T-helper 9 cell (primary cell): ENCODE measurements at regions not wholly inside any gene's neighbourhood (a gene's known extent, or its start where the extent isn't known, plus 50 kb on each side); places are given as distances from the start of the nearest gene placed in this dataset.
A peak's percentile ranks its signal among the peaks of the same experiment; 100 is the strongest.

Source experiments
- DNase-seq: peaks from one replicate; pipeline ENCODE4 v3.0.0-alpha.2; 2020

DNA sequence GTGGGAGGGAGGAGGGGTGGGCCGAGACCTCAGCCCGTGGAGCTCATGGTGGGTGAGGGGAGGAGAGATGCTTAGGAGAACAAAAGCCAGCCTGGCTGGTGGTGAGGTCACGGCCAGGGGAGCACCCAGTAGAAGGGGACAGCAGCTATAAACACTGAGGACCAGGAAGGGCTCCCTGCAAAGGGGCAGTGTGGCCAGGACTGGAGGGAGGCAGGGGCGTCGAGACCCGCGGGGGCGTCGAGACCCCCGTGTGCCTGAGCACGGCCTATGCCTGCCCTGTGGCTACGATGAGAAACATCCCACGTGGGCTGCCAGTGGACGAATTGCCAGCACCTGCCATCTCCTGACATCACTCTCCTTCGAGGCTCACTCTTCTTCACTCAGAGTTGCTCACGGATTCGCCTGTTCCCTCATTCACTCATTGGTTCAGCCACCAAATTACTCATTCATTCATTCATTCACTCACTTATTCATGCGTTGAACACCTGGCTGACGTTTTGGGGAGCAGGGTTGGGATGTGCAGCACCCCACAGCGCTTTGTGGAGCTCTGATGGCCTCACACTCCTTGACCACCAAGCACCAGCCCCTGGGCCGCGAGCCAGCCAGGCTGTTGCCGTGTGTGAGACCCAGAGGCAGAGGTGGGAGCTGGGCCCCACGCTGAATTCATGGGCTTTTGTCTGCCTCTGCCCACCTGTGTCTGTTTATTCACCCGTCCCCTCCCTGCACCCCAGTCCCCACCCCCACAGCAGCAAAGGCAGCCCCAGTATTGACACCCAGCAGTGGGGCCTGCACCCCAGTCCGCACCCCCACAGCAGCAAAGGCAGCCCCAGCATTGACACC, 61.2 kb upstream of the BHLHE23 start:
- DNase-seq: no peak

GRCh38 chr20:63067266-63067635, 60.5 kb upstream of the BHLHE23 start:
- no peak for DNase-seq

DNA sequence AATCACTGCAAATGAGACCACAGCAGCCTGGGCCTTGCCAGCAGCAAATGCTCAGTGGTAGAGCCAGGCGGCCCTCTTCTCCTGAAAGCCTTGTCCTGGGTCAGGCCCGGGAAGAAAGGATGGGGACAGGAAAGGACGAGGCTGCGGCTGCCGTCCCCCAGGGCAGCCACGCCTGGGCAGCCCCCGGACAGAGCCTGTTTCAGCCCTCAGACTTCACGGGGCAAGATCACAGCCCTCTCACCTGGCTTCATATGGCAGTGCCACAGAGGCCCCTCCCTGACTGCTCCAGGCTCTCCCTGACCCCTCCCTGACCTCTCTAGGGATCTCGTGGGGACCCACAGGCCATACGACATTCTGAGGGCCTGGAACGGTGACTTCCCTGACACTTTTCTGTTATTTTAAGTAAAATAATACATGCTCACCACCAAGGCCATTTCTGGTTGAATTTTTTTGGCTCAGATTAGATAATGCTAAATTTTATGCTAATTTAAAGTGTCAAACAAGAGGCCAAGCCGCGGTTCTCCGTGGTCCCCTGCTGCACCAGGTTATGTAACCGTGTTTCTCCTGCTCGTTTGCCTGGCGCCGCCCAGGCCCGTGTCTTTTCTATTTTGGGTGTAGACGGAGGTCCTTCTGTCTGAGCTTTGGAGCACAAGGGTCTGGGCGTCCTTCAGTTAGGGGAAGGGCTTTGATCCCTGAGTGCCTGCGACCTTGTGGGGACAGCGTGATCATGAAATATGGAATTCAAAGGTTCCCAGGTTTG, 59.9 kb upstream of the BHLHE23 start:
- no peak for DNase-seq

DNA sequence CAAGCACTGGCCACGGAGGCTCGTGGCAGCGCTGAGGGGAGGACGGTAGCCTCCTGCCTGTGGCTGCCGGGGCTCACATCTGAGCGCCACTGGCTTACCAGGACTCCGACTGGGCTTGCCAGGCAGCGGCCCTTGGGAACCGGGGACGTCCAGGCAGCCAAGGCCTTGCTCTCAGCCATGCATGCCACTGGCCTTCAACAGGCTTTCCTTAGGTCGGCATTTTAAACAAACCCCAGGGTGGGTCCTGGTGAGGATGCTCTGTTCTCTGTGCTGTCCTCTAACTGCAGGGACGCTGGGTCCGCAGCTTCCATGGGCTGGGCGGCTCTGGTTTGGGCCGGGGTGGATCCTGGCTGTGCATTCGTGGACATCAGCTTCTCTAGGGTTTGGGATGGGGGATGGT, 59.1 kb upstream of the BHLHE23 start:
- DNase-seq: no peak

- DNase-seq: no peak
These were observed 58.3 kb upstream of the BHLHE23 start for GRCh38 chr20:63064745-63065711.

GRCh38 chr20:63064310-63064709, 57.5 kb upstream of the BHLHE23 start:
- DNase-seq: no peak

GRCh38 chr20:63062188-63063140, 55.7 kb upstream of the BHLHE23 start:
- DNase-seq: no peak

- DNase-seq: no peak
These were observed 55.0 kb upstream of the BHLHE23 start for GRCh38 chr20:63061771-63062100.

- no peak for DNase-seq
These were observed 54.4 kb upstream of the BHLHE23 start for GRCh38 chr20:63061051-63061770.

DNA sequence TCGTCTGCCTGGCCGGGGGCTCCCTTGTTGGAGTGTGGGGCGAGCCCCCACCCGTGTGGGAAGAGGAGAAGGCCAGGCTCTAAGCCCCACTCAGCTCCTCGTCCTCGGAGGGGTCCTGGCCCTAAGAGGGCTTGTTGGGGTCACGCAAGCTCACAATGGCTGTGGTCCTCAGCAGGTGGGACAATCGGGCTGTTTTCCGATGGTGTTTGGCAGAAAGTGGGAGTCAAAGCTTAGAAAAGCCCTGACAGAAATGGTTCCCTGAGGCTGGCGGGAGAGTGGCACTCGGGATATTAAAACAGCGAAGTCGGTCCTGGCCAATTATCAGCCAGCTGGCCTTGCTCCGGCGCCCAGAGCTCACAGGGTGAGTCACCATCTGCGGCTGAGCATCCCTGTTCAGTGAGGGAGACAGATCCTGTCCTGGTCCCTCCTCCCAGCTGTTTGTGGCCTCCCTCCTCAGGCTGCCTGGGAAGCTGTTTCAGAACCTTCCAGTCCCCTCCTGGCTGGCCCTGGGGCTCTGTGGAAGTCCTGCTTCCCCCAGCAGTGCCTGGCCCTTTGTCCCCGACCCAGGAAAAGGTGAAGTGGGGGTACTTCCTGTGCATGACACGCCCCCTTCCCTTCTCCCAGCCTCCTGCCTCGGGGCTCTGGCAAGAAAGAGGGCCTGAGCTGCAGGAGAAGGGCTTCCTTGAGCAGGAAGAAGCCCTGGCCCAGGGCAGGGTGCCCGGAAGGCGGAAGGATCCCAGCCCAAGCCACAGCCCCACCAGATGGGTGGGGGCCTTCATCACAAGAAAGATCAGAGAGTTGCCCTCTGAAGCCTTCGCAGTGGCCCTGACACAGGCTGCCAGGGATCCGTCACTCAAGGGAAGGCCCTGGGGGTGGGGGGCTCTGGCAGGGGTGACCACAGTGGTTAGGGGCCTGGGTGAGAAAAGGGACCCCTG, 53.6 kb upstream of the BHLHE23 start:
- DNase-seq: no peak

GRCh38 chr20:63059684-63060056, 52.9 kb upstream of the BHLHE23 start:
- no peak for DNase-seq

GRCh38 chr20:63058696-63059335, 52.1 kb upstream of the BHLHE23 start:
- DNase-seq: no peak

DNA sequence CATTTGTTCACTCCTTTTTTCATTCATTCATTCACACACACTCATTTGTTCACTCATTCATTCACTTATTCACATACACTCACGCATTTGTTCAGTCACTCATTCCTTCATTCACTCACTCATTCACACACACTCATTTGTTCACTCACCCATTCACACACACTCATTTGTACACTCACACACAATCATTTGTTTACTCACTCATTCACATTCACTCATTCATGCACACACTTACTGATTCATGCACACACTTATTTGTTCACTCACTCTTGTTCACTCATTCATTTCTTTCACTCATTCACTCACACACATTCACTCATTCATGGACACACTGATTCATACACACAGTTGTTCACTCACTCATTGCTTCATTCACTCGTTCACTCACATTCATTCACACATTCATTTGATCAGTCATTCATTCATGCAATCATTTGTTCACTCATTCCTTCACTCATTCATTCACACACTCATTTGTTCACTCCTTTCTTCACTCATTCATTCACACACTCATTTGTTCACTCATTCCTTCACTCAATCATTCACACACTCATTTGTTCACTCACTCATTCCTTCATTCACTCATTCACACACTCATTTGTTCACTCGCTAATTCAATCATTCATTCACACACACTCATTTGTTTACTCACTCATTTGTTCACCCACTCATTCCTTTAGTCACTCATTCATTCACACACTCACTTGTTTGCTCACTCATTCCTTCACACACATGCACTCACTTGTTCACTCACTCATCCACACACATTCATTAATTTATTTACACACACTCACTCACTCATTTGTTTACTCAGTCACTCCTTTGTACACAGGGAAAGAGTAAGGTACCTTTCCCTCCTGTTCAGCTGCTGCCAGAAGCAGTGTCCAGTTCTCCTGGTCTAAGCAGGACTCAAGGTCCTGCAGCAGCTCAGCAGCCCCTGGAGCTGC, 50.7 kb upstream of the BHLHE23 start:
- DNase-seq: no peak

DNA sequence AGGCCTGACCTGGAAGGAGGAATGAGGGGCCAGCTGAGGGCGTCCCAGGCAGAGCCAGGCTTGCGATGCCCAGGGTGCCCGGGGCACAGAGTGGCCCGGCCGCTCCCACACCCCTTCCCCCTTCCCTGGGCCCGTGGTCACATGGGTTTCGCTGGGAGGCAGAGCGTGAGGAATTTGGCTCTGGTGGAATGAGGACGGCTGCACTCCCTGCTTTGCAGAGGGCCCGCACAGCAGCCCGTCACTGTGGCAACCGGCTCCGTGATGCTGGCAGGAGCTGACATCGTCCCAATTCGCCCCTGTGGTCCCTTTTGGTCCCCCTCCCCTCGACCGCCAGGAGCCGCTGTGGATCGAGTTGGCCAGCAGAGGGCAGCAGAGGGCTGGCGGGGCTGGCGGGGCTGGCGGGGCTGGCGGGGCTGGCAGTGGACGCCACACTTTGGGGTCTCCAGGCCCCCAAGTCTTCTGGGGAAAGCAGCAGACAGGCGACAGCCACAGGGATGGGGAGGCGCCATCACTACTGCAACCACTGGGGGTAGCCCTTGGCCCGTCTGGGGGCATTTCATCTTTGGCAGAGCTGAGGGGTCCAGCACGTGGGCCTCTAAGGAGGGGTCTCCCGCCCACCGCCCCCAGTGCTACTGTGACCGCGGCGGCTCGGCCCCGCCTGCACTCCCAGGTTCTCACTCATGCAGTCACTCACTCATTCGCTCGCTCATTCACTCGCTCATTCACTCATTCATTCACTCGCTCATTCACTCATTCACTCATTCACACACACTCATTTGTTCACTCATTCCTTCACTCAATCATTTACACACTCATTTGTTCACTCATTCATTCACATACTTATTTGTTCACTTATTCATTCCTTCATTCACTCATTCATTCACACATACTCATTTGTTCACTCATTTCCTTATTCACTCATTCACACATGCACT, 49.7 kb upstream of the BHLHE23 start:
- DNase-seq: peak; percentile 47
